K562 (cell line): ENCODE measurements at regions not wholly inside any gene's neighbourhood (a gene's known extent, or its start where the extent isn't known, plus 50 kb on each side); places are given as distances from the start of the nearest gene placed in this dataset.

Source experiments
- ATAC-seq: fragments of 200-7000 bp; cut with Tn5 transposase; 3 replicates; pipeline ENCODE4 v1.9.1; 2020; ENCODE audit warnings: moderate library complexity
- BruUV-seq: library from RNA; stranded (reverse); fragments of 400-500 nt; replicated peaks from 2 replicates; lab custom pipeline; 2021; lab: Mats Ljungman, UMichigan
- CTCF ChIA-PET: fragments of 300-600 bp; formaldehyde crosslinking; extraction: SDS; loops from one replicate; lab custom pipeline; 2021; ENCODE audit warnings: low intra/inter-chr PET ratio; lab: Yijun Ruan, JAX
- POLR2A ChIA-PET: fragments of 300-600, 350-650 bp; sonication (Branson Sonifier 250); formaldehyde crosslinking; extraction: SDS; loops from one replicate; lab custom pipeline; 2021; ENCODE audit warnings: antibody characterized with exemption, inconsistent platforms; lab: Yijun Ruan, JAX
- DNase-seq, 4 experiments: peaks; one replicate each; pipeline versions ENCODE4 v3.0.0 to v3.0.0-alpha.2; 2011 to 2018; ENCODE audit warnings: low spot score in 3 of 4, mixed read lengths in 3 of 4; ENCODE audit errors: extremely low read depth in 1 of 4
- FAIRE-seq: peaks from 2 replicates; lab custom pipeline; 2011; peaks lifted over from hg19 to GRCh38; lab: Jason Lieb, UNC
- H2AFZ ChIP-seq: 2 replicates; pipeline ENCODE4 v1.6.0; 2011; ENCODE audit warnings: low read depth, low read length, control low read depth, inconsistent platforms
- H3K27ac ChIP-seq: fragments of 200-600 bp; 3 replicates; pipeline ENCODE4 v1.8.0; 2011; ENCODE audit warnings: low read depth, mild to moderate bottlenecking, control low read depth, inconsistent platforms, low read length, moderate library complexity, mixed read lengths; ENCODE audit errors: extremely low read depth
- H3K27me3 ChIP-seq, 2 experiments: fragments of 300-600 bp in 1 of 2; 2 replicates in 1 of 2; 3 replicates in 1 of 2; pipeline versions ENCODE4 v1.6.0 to v1.8.0; 2011; ENCODE audit warnings: inconsistent platforms in 2 of 2, low read length in 2 of 2, mild to moderate bottlenecking in 1 of 2, mixed read lengths in 1 of 2, moderate library complexity in 1 of 2; ENCODE audit not compliant: control insufficient read depth in 2 of 2, insufficient read depth in 2 of 2
- H3K36me3 ChIP-seq: fragments of 300-600 bp; 3 replicates; pipeline ENCODE4 v1.8.0; 2011; ENCODE audit warnings: mild to moderate bottlenecking, low read length, inconsistent platforms; ENCODE audit not compliant: control insufficient read depth, insufficient read depth
- H3K4me1 ChIP-seq, 2 experiments: fragments of 200-600 bp in 1 of 2; replicated peaks in 1 of 2; 2 replicates in 1 of 2; 3 replicates in 1 of 2; pipeline versions ENCODE4 v1.5.1 to v1.8.0; 2011; ENCODE audit warnings: inconsistent platforms in 2 of 2, low read length in 2 of 2, mild to moderate bottlenecking in 1 of 2, mixed read lengths in 1 of 2, moderate library complexity in 1 of 2; ENCODE audit not compliant: control insufficient read depth in 2 of 2, insufficient read depth in 2 of 2
- H3K4me2 ChIP-seq: 2 replicates; pipeline ENCODE4 v1.6.1; 2011; ENCODE audit warnings: low read length, control low read depth, inconsistent platforms, mixed read lengths; ENCODE audit not compliant: insufficient read depth
- H3K4me3 ChIP-seq: fragments of 200-600 bp; sonication (generic), shearing (Covaris generic); 2 replicates; pipeline ENCODE4 v1.5.1; 2016; ENCODE audit warnings: control low read depth, inconsistent platforms
- H3K79me2 ChIP-seq: fragments of 200-600 bp; 3 replicates; pipeline ENCODE4 v1.8.0; 2011; ENCODE audit warnings: low read length, inconsistent platforms; ENCODE audit not compliant: control insufficient read depth, insufficient read depth
- H3K9ac ChIP-seq, 2 experiments: 2 replicates each; pipeline versions ENCODE4 v1.6.0 to v1.6.1; 2011; ENCODE audit warnings: low read depth in 2 of 2, low read length in 2 of 2, control low read depth in 1 of 2, inconsistent platforms in 1 of 2, mild to moderate bottlenecking in 1 of 2, mixed read lengths in 1 of 2; ENCODE audit not compliant: insufficient read depth in 1 of 2
- H3K9me1 ChIP-seq: one replicate; pipeline ENCODE4 v1.6.0; 2011; ENCODE audit warnings: inconsistent platforms, mild to moderate bottlenecking, low read length, moderate library complexity; ENCODE audit not compliant: control insufficient read depth, insufficient read depth
- H3K9me3 ChIP-seq: replicated peaks from 2 replicates; pipeline ENCODE4 v1.5.1; 2011; ENCODE audit warnings: low read depth, low read length, inconsistent platforms; ENCODE audit not compliant: control insufficient read depth, insufficient read depth
- H4K20me1 ChIP-seq: replicated peaks from 2 replicates; pipeline ENCODE4 v1.6.1; 2011; ENCODE audit warnings: low read length, inconsistent platforms, mixed read lengths; ENCODE audit not compliant: control insufficient read depth, insufficient read depth
- ARID1B ChIP-seq: fragments of 450-650 bp; IDR thresholded peaks from 2 replicates; pipeline ENCODE4 v1.6.1; 2016; ENCODE audit warnings: antibody characterized with exemption, mild to moderate bottlenecking, inconsistent platforms
- CBX3 ChIP-seq, 2 experiments: IDR thresholded peaks; 1 replicate in 1 of 2; 2 replicates in 1 of 2; pipeline ENCODE4 v1.6.1; 2012; ENCODE audit warnings: inconsistent platforms in 2 of 2, low read length in 2 of 2, borderline replicate concordance in 1 of 2, control low read depth in 1 of 2
- FOXA1 ChIP-seq: fragments of 450-650 bp; IDR thresholded peaks from 2 replicates; pipeline ENCODE4 v1.6.1; 2016; ENCODE audit warnings: mild to moderate bottlenecking, borderline replicate concordance
- FOXM1 ChIP-seq, 2 experiments: fragments of 450-650 bp in 1 of 2; sonication (generic) in 1 of 2; formaldehyde crosslinking in 1 of 2; IDR thresholded peaks; 2 replicates each; pipeline versions ENCODE4 v1.6.1 to v1.9.0; 2017 to 2022; ENCODE audit warnings: low read depth in 2 of 2, mild to moderate bottlenecking in 2 of 2, missing genetic modification reagents in 1 of 2, moderate library complexity in 1 of 2
- GTF2A2 ChIP-seq: IDR thresholded peaks from 2 replicates; pipeline ENCODE4 v1.6.1; 2016; ENCODE audit warnings: mild to moderate bottlenecking, missing genetic modification characterization, missing compliant biosample characterization
- GTF2F1 ChIP-seq: IDR thresholded peaks from 2 replicates; pipeline ENCODE4 v1.6.1; 2011; ENCODE audit warnings: low read depth, low read length, improper control_type of control experiment
- HES1 ChIP-seq: fragments of 450-650 bp; IDR thresholded peaks from 2 replicates; pipeline ENCODE4 v1.6.1; 2016; ENCODE audit warnings: low read depth, mild to moderate bottlenecking, moderate library complexity
- HNRNPUL1 ChIP-seq: fragments of 200-400 bp; formaldehyde crosslinking; IDR thresholded peaks from 2 replicates; pipeline ENCODE4 v1.6.1; 2017; ENCODE audit warnings: low read length
- MCM3 ChIP-seq: fragments of 450-650 bp; IDR thresholded peaks from 2 replicates; pipeline ENCODE4 v1.6.1; 2016
- PHTF2 ChIP-seq: fragments of 250-450 bp; sonication (Bioruptor Pico); IDR thresholded peaks from 2 replicates; pipeline ENCODE4 v1.5.0; 2021; ENCODE audit warnings: mild to moderate bottlenecking
- POLR2B ChIP-seq: fragments of 450-650 bp; IDR thresholded peaks from 2 replicates; pipeline ENCODE4 v1.6.1; 2018; ENCODE audit warnings: low read depth; ENCODE audit not compliant: partially characterized antibody
- PTTG1 ChIP-seq: fragments of 450-650 bp; IDR thresholded peaks from 2 replicates; pipeline ENCODE4 v1.6.1; 2016; ENCODE audit warnings: low read depth, mild to moderate bottlenecking, missing genetic modification characterization, missing compliant biosample characterization
- RFX5 ChIP-seq: IDR thresholded peaks from 2 replicates; pipeline ENCODE4 v1.6.1; 2011; ENCODE audit warnings: low read depth, mild to moderate bottlenecking, improper control_type of control experiment, low read length
- RHOXF2B ChIP-seq: fragments of 250-450 bp; sonication (Bioruptor Pico); conservative IDR thresholded peaks from 2 replicates; pipeline ENCODE4 v1.5.1; 2021
- STAG1 ChIP-seq: sonication (generic); formaldehyde crosslinking; IDR thresholded peaks from 2 replicates; pipeline ENCODE4 v1.5.0; 2020; ENCODE audit warnings: missing genetic modification reagents, borderline replicate concordance
- XRCC5 ChIP-seq: fragments of 200-400 bp; formaldehyde crosslinking; IDR thresholded peaks from 2 replicates; pipeline ENCODE4 v1.6.1; 2017; ENCODE audit warnings: low read depth, mild to moderate bottlenecking, low read length
- ZBTB7A ChIP-seq: IDR thresholded peaks from 2 replicates; pipeline ENCODE4 v1.6.1; 2011; ENCODE audit warnings: low read depth, mild to moderate bottlenecking, low read length, moderate library complexity, borderline replicate concordance; ENCODE audit not compliant: control insufficient read depth
- ZNF785 ChIP-seq: fragments of 250-450 bp; sonication (Bioruptor Pico); IDR thresholded peaks from 2 replicates; pipeline ENCODE4 v1.4.0; 2020; ENCODE audit warnings: mild to moderate bottlenecking
- WGBS: fragments of 100-300 bp; shearing (Covaris generic); methylation state at CpG from one replicate; pipeline ENCODE4 v1.1.6; 2016; ENCODE audit warnings: low coverage, mixed read lengths; ENCODE audit not compliant: insufficient coverage; ENCODE audit errors: missing lambda C conversion rate; 5-methylcytosine and 5-hydroxymethylcytosine counted together
- in situ Hi-C: fragments of 300-500 bp; cut with MboI; formaldehyde crosslinking; loops from 4 replicates; pipeline ENCODE4 v1.15.0; 2018; ENCODE audit warnings: inconsistent platforms, mixed read lengths
- intact Hi-C: fragments of 100-400 bp; cut with micrococcal nuclease; formaldehyde crosslinking; loops from 2 replicates; pipeline ENCODE4 v1.14.2; 2022

DNA sequence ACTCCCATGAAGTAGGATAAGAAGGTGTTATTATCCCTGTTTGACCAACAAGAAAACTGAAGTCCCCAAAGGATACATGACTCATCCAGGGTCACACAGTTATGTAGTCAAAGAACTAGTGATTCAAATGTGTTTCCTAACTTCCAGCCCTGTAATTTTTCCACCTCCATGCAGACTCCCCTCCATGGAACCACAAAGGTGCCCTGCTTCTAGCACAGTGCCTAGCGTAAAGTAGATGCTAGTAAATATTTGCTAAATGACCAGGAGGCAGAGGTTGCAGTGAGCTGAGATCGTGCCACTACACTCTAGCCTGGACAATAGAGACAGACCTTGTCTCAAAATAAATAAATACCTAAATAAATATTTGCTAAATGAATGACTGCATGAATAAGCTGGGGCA is 55.8 kb downstream of the FRMPD3 start:
- no TSS peak for BruUV-seq
- Histone ChIP-seq H3K36me3 (no peaks in the 10 kb centered on the region), H3K27me3 (peaks cover 3 to 36% of the 10 kb centered on the region in 2 experiments; a peak in 4 of 5 replicates), H3K4me3 (no peak overlapping the region), H2AFZ (no peak overlapping the region), H3K9me3 (no peaks in the 10 kb centered on the region), H3K27ac (no peak overlapping the region), H3K9me1 (no peaks in the 10 kb centered on the region), H3K79me2 (no peaks in the 10 kb centered on the region), H3K9ac (no peak overlapping the region), H3K4me1 (no peaks in the 10 kb centered on the region), H4K20me1 (peaks cover 5% of the 10 kb centered on the region; the same call in 1 of the 2 replicates), H3K4me2 (no peak overlapping the region)
- DNase-seq: no peak
- in situ Hi-C loops: no loop called here
- intact Hi-C loops: no loop called here
- no peak for FAIRE-seq
- no peak for ATAC-seq
- WGBS: 0% methylated on average over 2 of the region's 2 CpGs
- CTCF ChIA-PET: no interaction called here
- POLR2A ChIA-PET: no interaction called here
- TF ChIP-seq HES1 (no peak), MCM3 (no peak), POLR2B (no peak), RHOXF2B (no peak)

DNA sequence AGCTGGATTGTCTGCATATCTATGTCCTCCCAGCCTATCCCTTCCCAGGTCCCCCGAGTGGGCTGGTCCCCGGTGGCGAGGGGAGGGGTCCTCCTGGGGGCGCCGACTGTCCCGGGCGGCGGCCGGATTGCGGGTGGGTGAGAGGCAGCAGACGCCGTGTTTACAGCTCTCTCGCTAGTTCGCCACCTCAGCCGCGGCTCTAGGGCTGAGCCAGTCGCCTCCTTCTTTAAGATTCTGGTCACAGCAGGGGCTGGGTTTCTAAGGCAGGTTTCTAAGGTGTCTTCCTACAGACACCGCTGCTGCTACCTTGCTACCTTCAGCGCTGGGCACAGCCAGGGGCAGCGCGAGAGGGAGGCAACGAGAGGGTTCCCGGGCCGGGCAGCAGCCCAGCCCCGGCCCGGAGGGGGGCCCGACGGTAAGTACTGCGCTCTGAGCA is 57.2 kb downstream of the FRMPD3 start:
- H3K4me2 ChIP-seq: no peak overlapping the region
- POLR2A ChIA-PET: no interaction called here

More for the DNA sequence above, 57.2 kb downstream of the FRMPD3 start:
- CTCF ChIA-PET: interaction anchor here (0.5 kb wide), 1 partner anchor 532 kb away, joined by 3 read pairs; no protein-coding TSS in a partner anchor
- H3K9me1 ChIP-seq: no peaks in the 10 kb centered on the region
- no peak overlapping the region for H3K4me3 ChIP-seq
- H3K4me1 ChIP-seq: no peaks in the 10 kb centered on the region
- intact Hi-C loops (no loop called here), in situ Hi-C loops (no loop called here)
- no peak for FAIRE-seq
- peaks cover 3 to 36% of the 10 kb centered on the region in 2 experiments; a peak in 4 of 5 replicates for H3K27me3 ChIP-seq
- no peaks in the 10 kb centered on the region for H3K79me2 ChIP-seq
- no peak overlapping the region for H2AFZ ChIP-seq
- no peaks in the 10 kb centered on the region for H3K36me3 ChIP-seq
- BruUV-seq: no TSS peak
- 3% methylated on average over 8 of the region's 29 CpGs for WGBS
- no peaks in the 10 kb centered on the region for H3K9me3 ChIP-seq
- H3K27ac ChIP-seq: no peak overlapping the region
- H3K9ac ChIP-seq: no peak overlapping the region
- ATAC-seq: no peak
- no peak for DNase-seq
- H4K20me1 ChIP-seq: peaks cover 5% of the 10 kb centered on the region; the same call in 1 of the 2 replicates
- TF ChIP-seq XRCC5: no peak
- TF ChIP-seq RFX5: no peak
- no peak for TF ChIP-seq HNRNPUL1
- no peak for TF ChIP-seq ZNF785 (CRISPR knock-in tag)
- no peak for TF ChIP-seq PTTG1 (tag)
- TF ChIP-seq STAG1 (CRISPR knock-in tag): no peak
- no peak for TF ChIP-seq PHTF2 (CRISPR knock-in tag)
- TF ChIP-seq GTF2F1: no peak
- no peak for TF ChIP-seq ZBTB7A
- TF ChIP-seq FOXA1: no peak
- TF ChIP-seq CBX3 (IDR thresholded peaks at IDR 0.05; ENCODE audit: borderline replicate concordance in 1 of 2, low read length in 2 of 2): no peak
- TF ChIP-seq FOXM1 (IDR thresholded peaks at IDR 0.05; ENCODE audit: low read depth): no peak
- no peak for TF ChIP-seq FOXM1 (CRISPR knock-in tag; IDR thresholded peaks at IDR 0.05; ENCODE audit: low read depth)
- no peak for TF ChIP-seq ARID1B
- no peak for TF ChIP-seq GTF2A2 (tag)
- TF ChIP-seq, all 486 proteins: peak for 0
